ENCODE measurements at regions not wholly inside any gene's neighbourhood (a gene's known extent, or its start where the extent isn't known, plus 50 kb on each side); places are given as distances from the start of the nearest gene placed in this dataset.
A peak's percentile ranks its signal among the peaks of the same experiment; 100 is the strongest.

- Histone ChIP-seq H3K27ac (ENCODE audit: low read depth, low read length) (peak overlapping the region; percentile 58), H3K79me2 (ENCODE audit: control insufficient read depth, insufficient read depth, low read length, unreplicated experiment) (no peaks in the 10 kb centered on the region), H3K4me3 (ENCODE audit: low read depth, low read length) (no peak overlapping the region), H2AFZ (ENCODE audit: low read length, unreplicated experiment) (no peak overlapping the region), H3K36me3 (ENCODE audit: insufficient read depth, low read length) (no peaks in the 10 kb centered on the region), H3K27me3 (ENCODE audit: insufficient read depth, low read length) (no peaks in the 10 kb centered on the region), H3K4me1 (ENCODE audit: control insufficient read depth, insufficient read depth, low read length, unreplicated experiment) (peaks cover 50% of the 10 kb centered on the region)
These were observed 600.0 kb downstream of the SLC4A3 start for GRCh38 chr2:220227266-220227920.

GRCh38 chr2:220228310-220229006 lies 601.0 kb downstream of the SLC4A3 start:
- no peaks in the 10 kb centered on the region for H3K36me3 ChIP-seq (ENCODE audit: insufficient read depth, low read length)
- H3K27me3 ChIP-seq (ENCODE audit: insufficient read depth, low read length): no peaks in the 10 kb centered on the region
- no peaks in the 10 kb centered on the region for H3K79me2 ChIP-seq (ENCODE audit: control insufficient read depth, insufficient read depth, low read length, unreplicated experiment)
- H3K4me1 ChIP-seq (ENCODE audit: control insufficient read depth, insufficient read depth, low read length, unreplicated experiment): peaks cover 50% of the 10 kb centered on the region
- H3K27ac ChIP-seq (ENCODE audit: low read depth, low read length): peak overlapping the region; percentile 58
- H2AFZ ChIP-seq (ENCODE audit: low read length, unreplicated experiment): peak overlapping the region; percentile 7
- H3K4me3 ChIP-seq (ENCODE audit: low read depth, low read length): peak overlapping the region; percentile 45

GRCh38 chr2:220240641-220241040 lies 613.2 kb downstream of the SLC4A3 start:
- no peaks in the 10 kb centered on the region for H3K4me1 ChIP-seq (ENCODE audit: control insufficient read depth, insufficient read depth, low read length, unreplicated experiment)
- no peak overlapping the region for H3K4me3 ChIP-seq (ENCODE audit: low read depth, low read length)
- H3K36me3 ChIP-seq (ENCODE audit: insufficient read depth, low read length): no peaks in the 10 kb centered on the region
- H3K27ac ChIP-seq (ENCODE audit: low read depth, low read length): no peak overlapping the region
- H3K27me3 ChIP-seq (ENCODE audit: insufficient read depth, low read length): no peaks in the 10 kb centered on the region
- no peak overlapping the region for H2AFZ ChIP-seq (ENCODE audit: low read length, unreplicated experiment)
- no peaks in the 10 kb centered on the region for H3K79me2 ChIP-seq (ENCODE audit: control insufficient read depth, insufficient read depth, low read length, unreplicated experiment)

GRCh38 chr2:220241423-220241822 lies 614.0 kb downstream of the SLC4A3 start:
- peak overlapping the region; percentile 39 for H2AFZ ChIP-seq (ENCODE audit: low read length, unreplicated experiment)
- no peaks in the 10 kb centered on the region for H3K36me3 ChIP-seq (ENCODE audit: insufficient read depth, low read length)
- H3K79me2 ChIP-seq (ENCODE audit: control insufficient read depth, insufficient read depth, low read length, unreplicated experiment): no peaks in the 10 kb centered on the region

GRCh38 chr2:220243571-220243970 lies 616.1 kb downstream of the SLC4A3 start:
- H3K36me3 ChIP-seq (ENCODE audit: insufficient read depth, low read length): no peaks in the 10 kb centered on the region
- no peaks in the 10 kb centered on the region for H3K27me3 ChIP-seq (ENCODE audit: insufficient read depth, low read length)
- H3K27ac ChIP-seq (ENCODE audit: low read depth, low read length): no peak overlapping the region
- no peaks in the 10 kb centered on the region for H3K4me1 ChIP-seq (ENCODE audit: control insufficient read depth, insufficient read depth, low read length, unreplicated experiment)
- no peak overlapping the region for H2AFZ ChIP-seq (ENCODE audit: low read length, unreplicated experiment)
- H3K79me2 ChIP-seq (ENCODE audit: control insufficient read depth, insufficient read depth, low read length, unreplicated experiment): no peaks in the 10 kb centered on the region
- H3K4me3 ChIP-seq (ENCODE audit: low read depth, low read length): no peak overlapping the region

More at GRCh38 chr2:220241423-220241822, 614.0 kb downstream of the SLC4A3 start:
- H3K4me3 ChIP-seq (ENCODE audit: low read depth, low read length): no peak overlapping the region
- H3K27me3 ChIP-seq (ENCODE audit: insufficient read depth, low read length): no peaks in the 10 kb centered on the region
- H3K27ac ChIP-seq (ENCODE audit: low read depth, low read length): no peak overlapping the region
- no peaks in the 10 kb centered on the region for H3K4me1 ChIP-seq (ENCODE audit: control insufficient read depth, insufficient read depth, low read length, unreplicated experiment)

GRCh38 chr2:220246386-220246785 lies 619.0 kb downstream of the SLC4A3 start:
- Histone ChIP-seq H3K79me2 (ENCODE audit: control insufficient read depth, insufficient read depth, low read length, unreplicated experiment) (no peaks in the 10 kb centered on the region), H2AFZ (ENCODE audit: low read length, unreplicated experiment) (no peak overlapping the region), H3K4me1 (ENCODE audit: control insufficient read depth, insufficient read depth, low read length, unreplicated experiment) (no peaks in the 10 kb centered on the region), H3K27me3 (ENCODE audit: insufficient read depth, low read length) (no peaks in the 10 kb centered on the region), H3K4me3 (ENCODE audit: low read depth, low read length) (no peak overlapping the region), H3K36me3 (ENCODE audit: insufficient read depth, low read length) (no peaks in the 10 kb centered on the region), H3K27ac (ENCODE audit: low read depth, low read length) (no peak overlapping the region)

- H3K4me3 ChIP-seq (ENCODE audit: low read depth, low read length): no peak overlapping the region
- no peaks in the 10 kb centered on the region for H3K27me3 ChIP-seq (ENCODE audit: insufficient read depth, low read length)
- no peaks in the 10 kb centered on the region for H3K4me1 ChIP-seq (ENCODE audit: control insufficient read depth, insufficient read depth, low read length, unreplicated experiment)
- no peaks in the 10 kb centered on the region for H3K79me2 ChIP-seq (ENCODE audit: control insufficient read depth, insufficient read depth, low read length, unreplicated experiment)
- H2AFZ ChIP-seq (ENCODE audit: low read length, unreplicated experiment): no peak overlapping the region
- H3K27ac ChIP-seq (ENCODE audit: low read depth, low read length): no peak overlapping the region
- no peaks in the 10 kb centered on the region for H3K36me3 ChIP-seq (ENCODE audit: insufficient read depth, low read length)
These were observed 620.3 kb downstream of the SLC4A3 start for GRCh38 chr2:220247588-220248350.

- Histone ChIP-seq H3K4me1 (ENCODE audit: control insufficient read depth, insufficient read depth, low read length, unreplicated experiment) (no peaks in the 10 kb centered on the region), H3K79me2 (ENCODE audit: control insufficient read depth, insufficient read depth, low read length, unreplicated experiment) (no peaks in the 10 kb centered on the region), H3K27ac (ENCODE audit: low read depth, low read length) (no peak overlapping the region), H3K4me3 (ENCODE audit: low read depth, low read length) (no peak overlapping the region), H2AFZ (ENCODE audit: low read length, unreplicated experiment) (no peak overlapping the region), H3K36me3 (ENCODE audit: insufficient read depth, low read length) (no peaks in the 10 kb centered on the region), H3K27me3 (ENCODE audit: insufficient read depth, low read length) (no peaks in the 10 kb centered on the region)
These were observed 632.2 kb downstream of the SLC4A3 start for GRCh38 chr2:220259662-220260061.

- Histone ChIP-seq H3K4me3 (ENCODE audit: low read depth, low read length) (no peak overlapping the region), H3K27me3 (ENCODE audit: insufficient read depth, low read length) (no peaks in the 10 kb centered on the region), H3K27ac (ENCODE audit: low read depth, low read length) (no peak overlapping the region), H2AFZ (ENCODE audit: low read length, unreplicated experiment) (no peak overlapping the region), H3K36me3 (ENCODE audit: insufficient read depth, low read length) (no peaks in the 10 kb centered on the region), H3K4me1 (ENCODE audit: control insufficient read depth, insufficient read depth, low read length, unreplicated experiment) (no peaks in the 10 kb centered on the region), H3K79me2 (ENCODE audit: control insufficient read depth, insufficient read depth, low read length, unreplicated experiment) (no peaks in the 10 kb centered on the region)
These were observed 635.9 kb downstream of the SLC4A3 start for GRCh38 chr2:220263300-220263699.

GRCh38 chr2:220269367-220269766 lies 641.9 kb downstream of the SLC4A3 start:
- H3K4me3 ChIP-seq (ENCODE audit: low read depth, low read length): no peak overlapping the region

More at GRCh38 chr2:220269367-220269766, 641.9 kb downstream of the SLC4A3 start:
- Histone ChIP-seq H3K36me3 (ENCODE audit: insufficient read depth, low read length) (no peaks in the 10 kb centered on the region), H3K4me1 (ENCODE audit: control insufficient read depth, insufficient read depth, low read length, unreplicated experiment) (no peaks in the 10 kb centered on the region), H2AFZ (ENCODE audit: low read length, unreplicated experiment) (peak overlapping the region; percentile 43), H3K79me2 (ENCODE audit: control insufficient read depth, insufficient read depth, low read length, unreplicated experiment) (no peaks in the 10 kb centered on the region), H3K27ac (ENCODE audit: low read depth, low read length) (no peak overlapping the region), H3K27me3 (ENCODE audit: insufficient read depth, low read length) (no peaks in the 10 kb centered on the region)
